GM19468 (cell line): ENCODE measurements at regions not wholly inside any gene's neighbourhood (a gene's known extent, or its start where the extent isn't known, plus 50 kb on each side); places are given as distances from the start of the nearest gene placed in this dataset.
"Not testable (repeated sequence)": the region's sequence is repeated elsewhere in the genome, so short reads cannot be mapped to it uniquely, and the experiment has no call there.

Experiments
- ATAC-seq: cut with Tn5 transposase; IDR thresholded peaks from one replicate; pipeline ENCODE4 v1.9.1; 2021; ENCODE audit warnings: mild to moderate bottlenecking, moderate library complexity, moderate number of reproducible peaks; ENCODE audit not compliant: unreplicated experiment; ENCODE audit errors: extremely low read depth

GRCh38 chr13:81565849-81566248, 1224.9 kb upstream of the SPRY2 start:
- ATAC-seq = no peak

GRCh38 chr13:81563091-81563490, 1222.2 kb upstream of the SPRY2 start:
- no peak for ATAC-seq

GRCh38 chr13:81562598-81562997, 1221.7 kb upstream of the SPRY2 start:
- ATAC-seq = no peak

GRCh38 chr13:81551036-81551435, 1210.1 kb upstream of the SPRY2 start:
- ATAC-seq = no peak

GRCh38 chr13:81546294-81546693, 1205.4 kb upstream of the SPRY2 start:
- not testable (repeated sequence) for ATAC-seq

- no peak for ATAC-seq
Observed at GRCh38 chr13:81540777-81541176, 1199.9 kb upstream of the SPRY2 start.

- ATAC-seq = no peak
Observed at GRCh38 chr13:81539643-81540150, 1198.8 kb upstream of the SPRY2 start.

GRCh38 chr13:81498969-81499368, 1158.0 kb upstream of the SPRY2 start:
- no peak for ATAC-seq

GRCh38 chr13:81493144-81493543, 1152.2 kb upstream of the SPRY2 start:
- ATAC-seq = no peak

- ATAC-seq = no peak
Observed at GRCh38 chr13:81492449-81492848, 1151.5 kb upstream of the SPRY2 start.

- ATAC-seq = no peak
Observed at GRCh38 chr13:81488021-81488420, 1147.1 kb upstream of the SPRY2 start.

- ATAC-seq = no peak
Observed at GRCh38 chr13:81487151-81487550, 1146.2 kb upstream of the SPRY2 start.

GRCh38 chr13:81480634-81481033, 1139.7 kb upstream of the SPRY2 start:
- ATAC-seq = no peak

GRCh38 chr13:81473366-81473899, 1132.5 kb upstream of the SPRY2 start:
- ATAC-seq = no peak

- no peak for ATAC-seq
Observed at GRCh38 chr13:81458170-81458569, 1117.2 kb upstream of the SPRY2 start.

GRCh38 chr13:81446441-81446840, 1105.5 kb upstream of the SPRY2 start:
- no peak for ATAC-seq

GRCh38 chr13:81442904-81443303, 1102.0 kb upstream of the SPRY2 start:
- ATAC-seq = no peak

- no peak for ATAC-seq
Observed at GRCh38 chr13:81425286-81425685, 1084.4 kb upstream of the SPRY2 start.

GRCh38 chr13:81409284-81409683, 1068.4 kb upstream of the SPRY2 start:
- no peak for ATAC-seq

- no peak for ATAC-seq
Observed at GRCh38 chr13:81408647-81409046, 1067.7 kb upstream of the SPRY2 start.

GRCh38 chr13:81406639-81407292, 1065.8 kb upstream of the SPRY2 start:
- peak; percentile 81 for ATAC-seq

GRCh38 chr13:81406022-81406421, 1065.1 kb upstream of the SPRY2 start:
- ATAC-seq = no peak
